ENCODE measurements at regions not wholly inside any gene's neighbourhood (a gene's known extent, or its start where the extent isn't known, plus 50 kb on each side); places are given as distances from the start of the nearest gene placed in this dataset.

GRCh38 chr2:13035866-13036265 is 319.1 kb downstream of the TRIB2 start (continued):
- TF ChIP-seq SKIL (IDR thresholded peaks at IDR 0.05; ENCODE audit: low read depth, poor library complexity, severe bottlenecking), result no peak

GRCh38 chr2:13040043-13040442 is 323.3 kb downstream of the TRIB2 start:
- POLR2A ChIA-PET, result no interaction called here
- H3K4me1 ChIP-seq (ENCODE audit: control insufficient read depth, insufficient read depth, low read length), result no peaks in the 10 kb centered on the region
- no peaks in the 10 kb centered on the region for H3K9me3 ChIP-seq (replicated peaks; ENCODE audit: control insufficient read depth, insufficient read depth, low read length)
- no peaks in the 10 kb centered on the region for H4K20me1 ChIP-seq (ENCODE audit: control insufficient read depth, insufficient read depth)
- WGBS (ENCODE audit: insufficient coverage, insufficient replicate concordance, low lambda C conversion rate, missing lambda C conversion rate), result 64% methylated on average over 12 of the region's 13 CpGs
- H3K36me3 ChIP-seq (ENCODE audit: control insufficient read depth in 2 of 2, insufficient read depth in 2 of 2, low read length in 1 of 2), result no peaks in the 10 kb centered on the region
- CTCF ChIA-PET, result interaction anchor here (1.3 kb wide), 1 partner anchor 33 kb away, joined by 4 read pairs; no protein-coding TSS in a partner anchor
- in situ Hi-C loops (cut with MboI) (no loop called here), intact Hi-C loops (cut with micrococcal nuclease; ENCODE audit: unreplicated experiment) (no loop called here)
- no peak for ATAC-seq
- no peak for DNase-seq (ENCODE audit: low read depth, low spot score)
- SMC1A ChIA-PET (ENCODE audit: uncharacterized antibody, unreplicated experiment), result no interaction called here
- BruUV-seq (replicated peaks), result no TSS peak
- no peak for TF ChIP-seq SMAD5 (IDR thresholded peaks at IDR 0.05; ENCODE audit: low read depth)
- TF ChIP-seq NFYB (IDR thresholded peaks at IDR 0.05; ENCODE audit: insufficient read depth, low read depth, low read length), result no peak
- no peak for TF ChIP-seq REST (IDR thresholded peaks at IDR 0.05; ENCODE audit: low read depth, low read length)
- TF ChIP-seq POLR2A (IDR thresholded peaks at IDR 0.05; ENCODE audit: low read depth, low read length), result no peak
- no peak for TF ChIP-seq BHLHE40 (IDR thresholded peaks at IDR 0.05; ENCODE audit: borderline replicate concordance in 1 of 2, low read depth in 2 of 2, low read length in 1 of 2)
- TF ChIP-seq RUNX3 (IDR thresholded peaks at IDR 0.05; ENCODE audit: low read length), result no peak
- no peak for TF ChIP-seq SKIL (IDR thresholded peaks at IDR 0.05; ENCODE audit: low read depth, poor library complexity, severe bottlenecking)
- H3K27me3 ChIP-seq (replicated peaks in 1 of 2; ENCODE audit: control insufficient read depth in 2 of 2, insufficient read depth in 2 of 2, low read length in 1 of 2), result no peaks in the 10 kb centered on the region
- H3K27ac ChIP-seq (ENCODE audit: control insufficient read depth, insufficient read depth), result no peak overlapping the region
- H2AFZ ChIP-seq (ENCODE audit: control insufficient read depth, low read depth, low read length), result no peak overlapping the region
- FAIRE-seq, result no peak
- H3K79me2 ChIP-seq (ENCODE audit: control insufficient read depth, insufficient read depth, low read length), result no peaks in the 10 kb centered on the region
- RAD21 ChIA-PET (ENCODE audit: unreplicated experiment), result no interaction called here
- no peak overlapping the region for H3K4me3 ChIP-seq
- no peak overlapping the region for H3K4me2 ChIP-seq (ENCODE audit: control insufficient read depth, insufficient read depth)
- no peak overlapping the region for H3K9ac ChIP-seq (ENCODE audit: control insufficient read depth, insufficient read depth, low read length)
